Putamen (tissue), 1 donor: ENCODE measurements at regions not wholly inside any gene's neighbourhood (a gene's known extent, or its start where the extent isn't known, plus 50 kb on each side); places are given as distances from the start of the nearest gene placed in this dataset.

Experiments used
- DNase-seq: peaks from one replicate; pipeline ENCODE4 v3.0.0-alpha.2; 2016; ENCODE audit warnings: low spot score

DNA sequence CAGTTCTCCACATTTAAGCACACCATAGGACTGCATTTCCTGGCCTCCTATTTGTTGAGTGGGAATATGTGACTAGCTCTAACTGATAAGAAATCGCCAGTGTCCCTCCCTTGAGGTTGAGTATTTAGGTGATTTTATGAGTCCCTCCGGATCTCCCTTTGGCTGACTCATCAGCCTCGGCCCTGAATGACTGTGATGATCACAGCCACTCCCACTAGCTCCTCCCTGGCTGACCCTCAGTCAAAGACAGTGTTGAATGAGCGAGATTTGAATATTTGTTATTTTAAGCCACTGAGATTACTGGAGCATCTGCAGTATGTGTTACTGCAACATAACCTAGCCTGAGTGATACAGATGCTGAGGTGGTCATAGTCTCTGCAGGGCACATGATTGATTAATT, 515.3 kb downstream of the EPHB1 start:
- no peak for DNase-seq

- no peak for DNase-seq
Measured at GRCh38 chr3:135311699-135312098, 516.6 kb downstream of the EPHB1 start.

- no peak for DNase-seq
Measured at GRCh38 chr3:135314237-135314636, 519.2 kb downstream of the EPHB1 start.

- DNase-seq = no peak
Measured at GRCh38 chr3:135324301-135324700, 529.2 kb downstream of the EPHB1 start.

DNA sequence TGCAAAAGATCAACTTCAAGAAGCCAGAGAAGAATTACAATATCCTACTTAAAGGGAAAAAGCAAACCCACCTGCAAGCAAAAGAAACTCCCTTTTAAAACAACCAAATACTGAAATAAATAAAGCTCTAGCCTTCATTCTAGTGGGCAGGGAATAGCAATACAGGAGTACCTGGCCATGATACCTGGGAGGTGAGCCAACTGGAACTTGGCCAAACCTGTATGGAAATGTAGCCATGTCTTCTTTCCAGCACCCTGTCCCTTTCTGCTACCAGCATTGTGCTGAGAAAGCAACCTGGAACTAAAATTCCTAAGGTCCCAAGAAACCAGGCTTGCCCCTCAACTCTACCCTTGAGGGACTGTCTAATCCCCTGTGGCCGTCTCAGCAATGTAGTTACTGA, 530.0 kb downstream of the EPHB1 start:
- DNase-seq = no peak

DNA sequence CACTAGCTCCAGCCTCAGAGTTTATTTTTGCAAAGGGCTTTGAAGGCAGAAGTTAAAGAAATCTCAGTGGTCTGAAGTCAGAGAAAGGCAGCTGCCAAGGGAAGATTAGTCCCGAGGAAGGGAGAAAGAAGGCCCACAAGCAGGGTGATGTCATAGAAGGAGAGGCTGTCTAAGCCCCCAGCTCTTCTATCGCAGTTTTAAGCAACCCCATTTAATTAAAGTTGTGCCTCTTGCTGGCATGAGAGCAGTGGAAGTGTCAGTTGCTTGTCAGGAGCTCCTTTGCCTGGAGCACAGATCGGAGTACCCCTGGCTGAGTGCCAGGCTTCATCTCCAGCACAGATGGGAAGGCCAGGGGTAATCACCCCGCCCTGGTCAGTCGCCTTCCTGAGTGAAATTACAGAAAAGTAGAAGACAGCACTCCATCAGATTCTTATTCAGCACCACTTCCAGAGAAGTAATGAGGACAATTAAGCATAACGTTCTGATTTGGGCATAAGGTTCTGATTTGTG, 530.7 kb downstream of the EPHB1 start:
- no peak for DNase-seq

DNA sequence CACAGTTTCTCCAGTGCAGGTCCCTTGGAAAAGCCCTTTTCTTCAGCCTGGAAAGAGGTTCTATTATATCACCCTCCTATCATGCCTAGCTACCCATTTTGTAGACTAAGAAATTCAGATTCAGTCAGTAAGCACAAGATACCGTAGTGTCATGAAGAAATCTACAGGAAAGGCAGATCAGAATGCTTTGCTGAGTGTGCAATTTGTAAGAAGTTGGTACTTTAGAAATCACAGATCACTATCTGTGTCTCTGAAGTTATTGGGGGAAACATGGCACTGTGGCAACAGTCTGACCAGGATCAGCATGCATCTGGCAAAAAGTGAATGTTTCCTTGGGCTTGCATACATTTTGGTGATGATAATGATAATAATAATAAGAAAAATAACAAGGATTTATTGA, 531.8 kb downstream of the EPHB1 start:
- DNase-seq = no peak

DNA sequence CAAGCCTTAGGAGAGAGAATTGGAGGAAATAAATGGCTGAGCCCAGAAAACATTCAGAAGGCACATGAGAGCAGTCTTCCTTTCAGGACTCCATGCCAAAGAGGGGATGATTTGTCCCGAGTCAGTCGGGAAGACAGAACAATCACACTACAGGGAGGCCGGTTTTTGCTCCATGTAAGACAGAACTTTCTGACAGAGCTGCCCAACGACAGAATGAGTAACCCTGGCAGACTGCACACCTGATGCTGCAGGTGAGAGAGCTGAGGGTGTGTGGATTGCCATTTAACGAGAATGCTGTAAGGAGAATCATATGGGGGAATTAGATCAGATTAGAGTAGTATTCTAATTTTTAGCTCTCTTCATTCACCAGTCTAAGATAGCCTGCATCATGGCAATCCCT, 533.0 kb downstream of the EPHB1 start:
- DNase-seq = no peak

- DNase-seq = no peak
Measured at GRCh38 chr3:135329479-135329878, 534.4 kb downstream of the EPHB1 start.

- no peak for DNase-seq
Measured at GRCh38 chr3:135337192-135337591, 542.1 kb downstream of the EPHB1 start.

GRCh38 chr3:135348690-135349089, 553.6 kb downstream of the EPHB1 start:
- no peak for DNase-seq

- DNase-seq = no peak
Measured at GRCh38 chr3:135349254-135349948, 554.3 kb downstream of the EPHB1 start.

DNA sequence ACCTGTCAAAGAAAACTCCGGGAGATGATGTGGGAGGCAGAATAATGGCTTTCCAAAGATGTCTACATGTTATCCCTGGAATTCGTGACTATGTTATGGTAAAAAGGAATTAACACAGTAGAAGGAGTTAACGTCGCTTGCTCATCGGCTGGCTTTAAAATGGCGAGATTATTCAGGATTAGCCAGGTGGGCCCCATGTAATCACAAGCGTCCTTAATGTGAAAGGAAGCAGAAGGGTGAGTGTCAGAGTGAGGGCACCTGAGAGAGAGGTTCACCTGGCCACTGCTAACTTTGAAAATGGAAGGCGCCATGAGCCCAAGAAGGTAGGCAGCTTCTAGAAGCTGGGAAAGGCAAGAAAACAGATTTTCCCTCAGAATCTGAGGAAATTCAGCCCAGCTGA, 557.2 kb downstream of the EPHB1 start:
- no peak for DNase-seq

DNA sequence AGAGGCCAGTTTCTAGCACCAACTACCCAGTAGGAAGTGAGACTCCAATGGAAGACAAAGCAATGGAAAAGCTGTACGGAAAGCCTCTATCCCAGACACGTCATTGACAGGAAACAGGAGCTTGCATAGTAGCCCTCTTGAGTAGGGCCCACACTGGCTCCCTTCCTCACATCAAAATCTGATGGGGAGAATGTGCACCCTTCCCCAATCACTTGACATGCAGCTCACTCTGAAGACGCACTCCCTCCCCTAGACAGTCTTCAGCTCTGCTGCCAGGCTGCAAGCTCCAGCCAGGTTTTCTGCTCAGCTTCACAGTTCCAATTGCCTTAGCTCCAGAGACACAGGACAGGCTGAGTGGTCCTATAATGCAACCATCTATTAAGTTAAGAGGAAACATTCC, 567.8 kb downstream of the EPHB1 start:
- no peak for DNase-seq

DNA sequence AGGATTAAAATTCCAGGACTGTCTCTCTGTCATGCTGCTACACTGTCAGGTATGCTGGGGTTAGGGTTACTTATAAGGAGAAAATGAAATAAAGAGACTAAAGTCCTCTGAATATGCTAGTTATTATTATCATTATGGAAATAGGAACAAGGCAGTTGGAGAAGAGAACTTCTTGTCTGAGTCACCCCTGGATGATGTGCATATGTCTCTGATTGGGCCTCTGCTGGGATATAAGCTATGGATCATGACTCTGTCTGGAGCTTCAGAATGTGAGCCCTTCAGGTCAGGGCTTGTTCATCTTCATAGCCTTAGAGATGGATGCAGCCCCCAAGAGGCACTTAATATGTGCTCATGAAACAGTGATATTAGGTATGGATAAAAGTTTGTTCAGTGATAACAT, 569.6 kb downstream of the EPHB1 start:
- no peak for DNase-seq

- DNase-seq = no peak
Measured at GRCh38 chr3:135366816-135367215, 571.8 kb downstream of the EPHB1 start.

- no peak for DNase-seq
Measured at GRCh38 chr3:135368316-135368715, 573.3 kb downstream of the EPHB1 start.

DNA sequence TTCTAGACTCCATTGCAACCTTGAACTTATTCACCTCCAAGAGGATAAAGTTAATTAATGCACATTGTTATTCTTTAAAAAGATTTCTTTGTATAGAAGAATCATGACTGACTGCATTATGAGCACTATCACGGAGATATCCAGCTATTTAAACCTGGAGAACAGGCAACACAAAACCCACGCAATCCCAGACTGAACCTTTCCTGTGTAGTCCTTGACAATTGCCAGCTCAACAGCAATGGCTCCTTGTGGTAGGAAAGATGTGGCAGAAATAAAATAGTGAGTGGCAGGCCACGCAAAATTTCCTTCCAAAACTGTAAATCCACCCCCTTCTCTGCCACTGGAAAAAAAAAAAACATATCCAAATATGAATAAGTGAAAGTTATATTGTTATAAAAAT, 573.7 kb downstream of the EPHB1 start:
- peak; percentile 2 for DNase-seq

GRCh38 chr3:135374571-135374970, 579.5 kb downstream of the EPHB1 start:
- DNase-seq = no peak

DNA sequence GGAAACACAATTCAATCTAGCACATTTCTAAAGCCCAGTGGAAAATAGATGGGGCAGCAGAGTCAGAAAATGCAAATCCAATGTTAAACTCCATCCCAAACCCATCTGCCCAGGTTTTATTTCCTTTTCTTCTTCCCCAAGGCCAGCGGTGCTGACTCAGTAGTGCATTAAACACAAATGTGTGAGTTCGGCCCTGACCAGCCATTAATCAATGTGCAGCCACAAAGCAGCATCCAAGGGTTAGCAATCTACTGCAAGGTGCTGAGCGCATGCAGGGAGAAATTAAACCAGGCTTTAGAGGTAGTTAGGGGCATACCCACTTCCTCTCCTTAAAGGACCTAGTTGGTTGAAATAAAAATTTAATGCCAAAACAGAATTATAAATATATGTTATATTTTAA, 583.3 kb upstream of the PPP2R3A start:
- no peak for DNase-seq

DNA sequence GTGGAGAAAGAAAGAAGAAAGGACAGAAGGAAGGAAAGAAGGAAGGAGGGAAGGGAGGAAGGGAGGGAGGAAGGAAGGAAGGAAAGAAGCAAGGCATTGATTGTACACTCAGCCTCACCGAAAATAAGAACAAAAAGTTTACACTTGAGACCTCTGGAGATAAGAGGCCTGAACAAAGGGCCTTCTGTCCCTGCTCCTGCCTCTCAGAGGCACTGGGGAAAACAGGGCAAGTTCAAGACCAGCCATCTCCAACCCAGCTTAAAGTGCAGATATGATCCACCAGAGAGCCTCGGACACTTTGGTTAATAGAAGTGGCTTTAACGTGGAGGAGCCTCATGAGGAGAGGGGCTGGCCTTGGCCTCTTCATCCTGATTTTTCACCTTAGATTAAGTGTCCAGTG, 582.9 kb upstream of the PPP2R3A start:
- DNase-seq = no peak

GRCh38 chr3:135383301-135383700, 582.2 kb upstream of the PPP2R3A start:
- DNase-seq = peak; percentile 3

GRCh38 chr3:135392151-135392550, 573.4 kb upstream of the PPP2R3A start:
- no peak for DNase-seq

DNA sequence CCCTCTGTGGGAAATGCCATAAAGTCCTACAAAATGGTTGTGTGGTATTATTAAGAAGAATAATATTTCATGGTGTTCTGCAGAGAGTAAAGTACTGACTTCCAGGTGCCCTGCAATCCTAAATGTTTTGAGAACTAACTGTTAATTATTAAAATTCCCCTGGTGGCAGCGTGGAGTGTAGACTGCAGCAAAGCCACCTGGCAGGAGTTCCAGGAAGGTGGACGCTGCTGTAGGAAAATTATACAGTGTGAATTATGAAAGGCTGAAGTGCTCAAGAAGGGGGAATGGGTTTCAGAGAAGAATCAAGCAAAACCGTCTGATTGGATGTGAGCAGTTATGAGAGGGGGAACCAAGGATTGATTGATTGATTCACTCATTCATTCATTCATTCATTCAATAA, 572.4 kb upstream of the PPP2R3A start:
- no peak for DNase-seq
